HCT116 (cell line): ENCODE measurements at regions not wholly inside any gene's neighbourhood (a gene's known extent, or its start where the extent isn't known, plus 50 kb on each side); places are given as distances from the start of the nearest gene placed in this dataset.

Source experiments
- ATAC-seq: fragments of 200-7000 bp; cut with Tn5 transposase; 2 replicates; pipeline ENCODE4 v1.9.1; 2020; ENCODE audit warnings: mild to moderate bottlenecking, moderate library complexity
- BruUV-seq: library from RNA; stranded (reverse); fragments of 400-500 nt; replicated peaks from 2 replicates; lab custom pipeline; 2021; lab: Mats Ljungman, UMichigan
- CTCF ChIA-PET: fragments of 300-600 bp; sonication (Branson Sonifier 250); formaldehyde crosslinking; loops from one replicate; lab custom pipeline; 2021; ENCODE audit warnings: antibody characterized with exemption; lab: Charles Lee
- POLR2A ChIA-PET: fragments of 300-600, 350-600 bp; sonication (Branson Sonifier 250); formaldehyde crosslinking; loops from one replicate; lab custom pipeline; 2021; ENCODE audit warnings: antibody characterized with exemption; lab: Charles Lee
- RAD21 ChIA-PET, 2 experiments: fragments of 300-600 bp; sonication (Branson Sonifier 250); formaldehyde crosslinking; loops; one replicate each; lab custom pipeline; 2023; ENCODE audit warnings: low total read pairs in 2 of 2; ENCODE audit not compliant: uncharacterized antibody in 2 of 2, unreplicated experiment in 2 of 2, low non-redundant PET in 1 of 2; lab: Charles Lee
- DNase-seq: peaks from one replicate; pipeline ENCODE4 v3.0.0-alpha.2; 2010; ENCODE audit warnings: low read depth, low spot score
- H2AFZ ChIP-seq: fragments of 200-600 bp; shearing (Covaris generic), sonication (generic); 2 replicates; pipeline ENCODE4 v1.6.1; 2017; ENCODE audit warnings: low read depth, mixed run types, mixed read lengths, antibody characterized with exemption, low read length; ENCODE audit not compliant: poor library complexity, severe bottlenecking
- H3K27ac ChIP-seq: 2 replicates; pipeline ENCODE4 v1.5.1; 2012; ENCODE audit warnings: low read depth, low read length
- H3K27me3 ChIP-seq: fragments of 200-600 bp; sonication (generic); 2 replicates; pipeline ENCODE4 v1.6.1; 2016; ENCODE audit warnings: mixed run types, low read length, mixed read lengths; ENCODE audit not compliant: insufficient read depth
- H3K36me3 ChIP-seq, 2 experiments: fragments of 200-500 bp in 1 of 2; fragments of 200-600 bp in 1 of 2; sonication (Bioruptor generic) in 1 of 2; sonication (generic) in 1 of 2; 2 replicates each; pipeline versions ENCODE4 v1.5.1 to v1.6.1; 2014 to 2016; ENCODE audit warnings: low read length in 2 of 2, inconsistent platforms in 1 of 2, mixed read lengths in 1 of 2, mixed run types in 1 of 2; ENCODE audit not compliant: insufficient read depth in 2 of 2, control insufficient read depth in 1 of 2
- H3K4me1 ChIP-seq, 2 experiments: fragments of 200-600 bp in 1 of 2; sonication (generic) in 1 of 2; 2 replicates each; pipeline versions ENCODE4 v1.5.1 to v1.6.1; 2012 to 2017; ENCODE audit warnings: low read length in 2 of 2, inconsistent platforms in 1 of 2, mild to moderate bottlenecking in 1 of 2, mixed read lengths in 1 of 2, mixed run types in 1 of 2, moderate library complexity in 1 of 2; ENCODE audit not compliant: insufficient read depth in 2 of 2, control insufficient read depth in 1 of 2
- H3K4me2 ChIP-seq: fragments of 200-600 bp; sonication (generic); 2 replicates; pipeline ENCODE4 v1.6.1; 2017; ENCODE audit warnings: mixed run types, low read length, mixed read lengths
- H3K4me3 ChIP-seq, 2 experiments: fragments of 200-600 bp in 1 of 2; sonication (generic) in 1 of 2; replicated peaks in 1 of 2; 2 replicates each; pipeline ENCODE4 v1.5.1; 2011 to 2016; ENCODE audit warnings: low read length in 2 of 2, control low read depth in 1 of 2, low read depth in 1 of 2, mild to moderate bottlenecking in 1 of 2, mixed read lengths in 1 of 2, mixed run types in 1 of 2
- H3K79me2 ChIP-seq: fragments of 200-600 bp; sonication (generic); 2 replicates; pipeline ENCODE4 v1.6.1; 2017; ENCODE audit warnings: mild to moderate bottlenecking, mixed run types, low read length, moderate library complexity, mixed read lengths; ENCODE audit not compliant: insufficient read depth
- H3K9ac ChIP-seq: fragments of 200-600 bp; sonication (generic); 2 replicates; pipeline ENCODE4 v1.6.1; 2016; ENCODE audit warnings: low read length, mixed read lengths
- H3K9me2 ChIP-seq: fragments of 200-600 bp; sonication (generic), shearing (Covaris generic); 2 replicates; pipeline ENCODE4 v1.6.1; 2017; ENCODE audit warnings: mixed run types, mild to moderate bottlenecking, moderate library complexity; ENCODE audit not compliant: insufficient read depth
- H3K9me3 ChIP-seq, 2 experiments: fragments of 200-500 bp in 1 of 2; fragments of 200-600 bp in 1 of 2; sonication (Bioruptor generic) in 1 of 2; sonication (generic) in 1 of 2; 2 replicates each; pipeline ENCODE4 v1.6.1; 2014 to 2017; ENCODE audit warnings: low read length in 2 of 2, mixed read lengths in 2 of 2, inconsistent platforms in 1 of 2, low read depth in 1 of 2, mild to moderate bottlenecking in 1 of 2, mixed run types in 1 of 2, moderate library complexity in 1 of 2; ENCODE audit not compliant: control insufficient read depth in 1 of 2, insufficient read depth in 1 of 2
- H4K20me1 ChIP-seq: fragments of 200-600 bp; sonication (generic), shearing (Covaris generic); 2 replicates; pipeline ENCODE4 v1.6.1; 2017; ENCODE audit warnings: mixed run types, mild to moderate bottlenecking, moderate library complexity; ENCODE audit not compliant: insufficient read depth
- ATF3 ChIP-seq: IDR thresholded peaks from 2 replicates; pipeline ENCODE4 v1.6.1; 2012
- CBX3 ChIP-seq: IDR thresholded peaks from 2 replicates; pipeline ENCODE4 v1.6.1; 2012; ENCODE audit warnings: low read depth
- CEBPB ChIP-seq: IDR thresholded peaks from 2 replicates; pipeline ENCODE4 v1.6.1; 2012; ENCODE audit warnings: low read depth
- CTCF ChIP-seq, 3 experiments: fragments of 200-600 bp in 1 of 3; sonication (generic) in 1 of 3; IDR thresholded peaks in 2 of 3; conservative IDR thresholded peaks in 1 of 3; 2 replicates each; pipeline ENCODE4 v1.5.1; 2012 to 2017; ENCODE audit warnings: low read depth in 2 of 3, low read length in 2 of 3, antibody characterized with exemption in 1 of 3, borderline replicate concordance in 1 of 3, control low read depth in 1 of 3, mild to moderate bottlenecking in 1 of 3, mixed read lengths in 1 of 3, mixed run types in 1 of 3, moderate library complexity in 1 of 3; ENCODE audit not compliant: insufficient read depth in 1 of 3
- EZH2phosphoT487 ChIP-seq: fragments of 200-600 bp; IDR thresholded peaks from 2 replicates; pipeline ENCODE4 v1.6.1; 2018; ENCODE audit warnings: antibody characterized with exemption, borderline replicate concordance
- MAX ChIP-seq: IDR thresholded peaks from 2 replicates; pipeline ENCODE4 v1.6.1; 2012
- POLR2AphosphoS5 ChIP-seq: IDR thresholded peaks from 2 replicates; pipeline ENCODE4 v1.6.1; 2011; ENCODE audit warnings: mild to moderate bottlenecking, low read depth, low read length, moderate library complexity
- RAD21 ChIP-seq: IDR thresholded peaks from 2 replicates; pipeline ENCODE4 v1.6.1; 2012; ENCODE audit warnings: low read depth, mild to moderate bottlenecking
- REST ChIP-seq: IDR thresholded peaks from 2 replicates; pipeline ENCODE4 v1.6.1; 2012; ENCODE audit warnings: low read depth
- SIN3A ChIP-seq: IDR thresholded peaks from 2 replicates; pipeline ENCODE4 v1.6.1; 2012; ENCODE audit warnings: low read depth
- SP1 ChIP-seq: IDR thresholded peaks from 2 replicates; pipeline ENCODE4 v1.6.1; 2012; ENCODE audit warnings: low read depth
- SRF ChIP-seq: IDR thresholded peaks from 2 replicates; pipeline ENCODE4 v1.6.1; 2012; ENCODE audit warnings: low read depth
- TCF7L2 ChIP-seq: IDR thresholded peaks from 2 replicates; pipeline ENCODE4 v1.7.0; 2011; ENCODE audit warnings: borderline replicate concordance, inconsistent platforms; ENCODE audit not compliant: insufficient read depth, insufficient read length; ENCODE audit errors: extremely low read depth
- YY1 ChIP-seq: IDR thresholded peaks from 2 replicates; pipeline ENCODE4 v1.6.1; 2011; ENCODE audit warnings: low read length, low read depth, moderate library complexity, mild to moderate bottlenecking; ENCODE audit not compliant: insufficient replicate concordance; ENCODE audit errors: extremely low read depth
- ZBTB33 ChIP-seq: IDR thresholded peaks from 2 replicates; pipeline ENCODE4 v1.6.1; 2011; ENCODE audit warnings: mild to moderate bottlenecking, low read length, moderate library complexity; ENCODE audit not compliant: insufficient replicate concordance; ENCODE audit errors: extremely low read depth
- ZFX ChIP-seq: fragments of 450-650 bp; IDR thresholded peaks from 2 replicates; pipeline ENCODE4 v1.6.1; 2017
- ZNF274 ChIP-seq: fragments of 200-500 bp; sonication (Bioruptor generic); IDR thresholded peaks from 2 replicates; pipeline ENCODE4 v1.6.1; 2014; ENCODE audit warnings: mild to moderate bottlenecking, low read depth, low read length, inconsistent platforms
- intact Hi-C: fragments of 100-400 bp; cut with micrococcal nuclease; formaldehyde crosslinking; loops from 2 replicates; pipeline ENCODE4 v1.10.0; 2022

GRCh38 chr9:71608021-71608420 is 160.3 kb downstream of the CEMIP2 start (continued):
- TF ChIP-seq EZH2phosphoT487 (no peak), ATF3 (no peak), YY1 (no peak), TCF7L2 (no peak), ZFX (no peak)

GRCh38 chr9:71607461-71607881 is 160.8 kb downstream of the CEMIP2 start:
- H3K27me3 ChIP-seq = no peaks in the 10 kb centered on the region
- ATAC-seq = no peak
- no peak overlapping the region for H2AFZ ChIP-seq
- no peaks in the 10 kb centered on the region for H4K20me1 ChIP-seq
- no peak for DNase-seq
- H3K79me2 ChIP-seq = no peaks in the 10 kb centered on the region
- no peaks in the 10 kb centered on the region for H3K9me3 ChIP-seq
- no peaks in the 10 kb centered on the region for H3K4me1 ChIP-seq
- H3K36me3 ChIP-seq = no peaks in the 10 kb centered on the region
- CTCF ChIA-PET = no interaction called here
- H3K4me2 ChIP-seq = no peak overlapping the region
- intact Hi-C loops = no loop called here
- RAD21 ChIA-PET = no interaction called here
- H3K4me3 ChIP-seq = no peak overlapping the region
- POLR2A ChIA-PET = no interaction called here
- no peaks in the 10 kb centered on the region for H3K9me2 ChIP-seq
- H3K9ac ChIP-seq = no peak overlapping the region
- no TSS peak for BruUV-seq
- no peak overlapping the region for H3K27ac ChIP-seq
- TF ChIP-seq ZBTB33 (no peak), CTCF (IDR thresholded peaks at IDR 0.05 in 2 of 3, conservative IDR thresholded peaks at IDR 0.05 in 1 of 3; ENCODE audit: borderline replicate concordance in 1 of 3, insufficient read depth in 1 of 3, low read depth in 2 of 3, low read length in 2 of 3) (no peak), CBX3 (no peak), YY1 (no peak), REST (no peak), ATF3 (no peak), SRF (no peak), SP1 (no peak), ZNF274 (no peak), CEBPB (no peak), MAX (no peak), TCF7L2 (no peak), SIN3A (no peak), ZFX (no peak), POLR2AphosphoS5 (no peak), RAD21 (no peak)
